GM12873 (cell line): ENCODE measurements at regions not wholly inside any gene's neighbourhood (a gene's known extent, or its start where the extent isn't known, plus 50 kb on each side); places are given as distances from the start of the nearest gene placed in this dataset.

ENCODE experiments used
- CTCF ChIP-seq: IDR thresholded peaks from 2 replicates; pipeline ENCODE4 v1.5.1; 2012; ENCODE audit warnings: low read depth, mild to moderate bottlenecking, moderate library complexity, low read length, control low read depth; ENCODE audit not compliant: insufficient read depth; ENCODE audit errors: missing control alignments

- TF ChIP-seq CTCF = no peak
Measured at GRCh38 chr7:10913457-10913856, 60.2 kb upstream of the PHF14 start.

GRCh38 chr7:10918093-10918590, 55.5 kb upstream of the PHF14 start:
- TF ChIP-seq CTCF = no peak

- TF ChIP-seq CTCF = no peak
Measured at GRCh38 chr7:10919923-10920322, 53.7 kb upstream of the PHF14 start.
